DOHH2 (cell line): ENCODE measurements at regions not wholly inside any gene's neighbourhood (a gene's known extent, or its start where the extent isn't known, plus 50 kb on each side); places are given as distances from the start of the nearest gene placed in this dataset.

ENCODE experiments used
- CTCF ChIP-seq: fragments of 200-600 bp; sonication (generic); IDR thresholded peaks from one replicate; pipeline ENCODE4 v1.5.1; 2014; ENCODE audit warnings: antibody characterized with exemption, mild to moderate bottlenecking, low read depth, low read length; ENCODE audit not compliant: poor library complexity, severe bottlenecking
- EZH2phosphoT487 ChIP-seq: fragments of 200-600 bp; sonication (generic); IDR thresholded peaks from 2 replicates; pipeline ENCODE4 v1.6.1; 2017; ENCODE audit warnings: borderline replicate concordance, mild to moderate bottlenecking, antibody characterized with exemption, low read length, moderate library complexity, mixed read lengths

GRCh38 chr10:121291376-121291775 lies 306.9 kb downstream of the FGFR2 start:
- TF ChIP-seq CTCF: no peak
- no peak for TF ChIP-seq EZH2phosphoT487
